ENCODE measurements at regions not wholly inside any gene's neighbourhood (a gene's known extent, or its start where the extent isn't known, plus 50 kb on each side); places are given as distances from the start of the nearest gene placed in this dataset.

DNA sequence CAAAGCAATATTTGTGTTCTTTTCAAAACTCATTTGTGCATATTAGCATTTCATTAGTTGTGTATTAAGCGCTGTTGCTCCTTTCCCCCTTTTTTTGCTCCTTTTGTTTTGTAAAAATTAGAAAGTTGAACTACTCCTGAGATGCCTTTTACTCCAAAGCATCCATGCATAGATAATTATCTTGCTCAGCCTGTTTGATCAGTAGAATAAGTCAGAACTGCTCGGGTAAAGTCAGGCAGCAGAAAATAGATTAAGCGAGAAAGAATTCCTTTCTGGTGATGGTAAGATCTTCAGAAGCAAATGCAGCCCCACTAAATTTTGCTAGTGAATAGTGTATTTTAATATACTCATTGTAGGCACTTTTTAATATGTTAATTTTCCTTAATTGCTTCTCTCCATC, 227.1 kb downstream of the TEX36 start:
- peaks cover 35% of the 10 kb centered on the region for H3K27me3 Mint-ChIP-seq
- H3K36me3 Mint-ChIP-seq (ENCODE audit: insufficient read depth), result no peaks in the 10 kb centered on the region
- DNase-seq (ENCODE audit: low spot score, unreplicated experiment), result no peak
- no peaks in the 10 kb centered on the region for H3K9me3 Mint-ChIP-seq (ENCODE audit: low read depth)
- TF ChIP-seq CTCF (IDR thresholded peaks at IDR 0.05; ENCODE audit: unreplicated experiment), result no peak
- H3K4me3 Mint-ChIP-seq (ENCODE audit: low read depth), result no peak overlapping the region
- peaks cover 10% of the 10 kb centered on the region for H3K4me1 Mint-ChIP-seq (ENCODE audit: low read depth)
- no peak overlapping the region for H3K27ac Mint-ChIP-seq

- Mint-ChIP-seq H3K36me3 (ENCODE audit: insufficient read depth) (no peaks in the 10 kb centered on the region), H3K4me1 (ENCODE audit: low read depth) (peaks cover 10% of the 10 kb centered on the region), H3K4me3 (ENCODE audit: low read depth) (no peak overlapping the region), H3K27ac (no peak overlapping the region), H3K27me3 (peaks cover 35% of the 10 kb centered on the region), H3K9me3 (ENCODE audit: low read depth) (no peaks in the 10 kb centered on the region)
- DNase-seq (ENCODE audit: low spot score, unreplicated experiment), result no peak
- no peak for TF ChIP-seq CTCF (IDR thresholded peaks at IDR 0.05; ENCODE audit: unreplicated experiment)
Measured at GRCh38 chr10:125455431-125455830, 227.5 kb downstream of the TEX36 start.

- no peak for DNase-seq (ENCODE audit: low spot score, unreplicated experiment)
- no peak overlapping the region for H3K27ac Mint-ChIP-seq
- H3K9me3 Mint-ChIP-seq (ENCODE audit: low read depth), result no peaks in the 10 kb centered on the region
- H3K4me3 Mint-ChIP-seq (ENCODE audit: low read depth), result no peak overlapping the region
- peaks cover 23% of the 10 kb centered on the region for H3K27me3 Mint-ChIP-seq
- no peak for TF ChIP-seq CTCF (IDR thresholded peaks at IDR 0.05; ENCODE audit: unreplicated experiment)
- H3K4me1 Mint-ChIP-seq (ENCODE audit: low read depth), result peaks cover 10% of the 10 kb centered on the region
- no peaks in the 10 kb centered on the region for H3K36me3 Mint-ChIP-seq (ENCODE audit: insufficient read depth)
Measured at GRCh38 chr10:125451319-125451718, 231.6 kb downstream of the TEX36 start.

GRCh38 chr10:125450218-125450617, 232.7 kb downstream of the TEX36 start:
- TF ChIP-seq CTCF (IDR thresholded peaks at IDR 0.05; ENCODE audit: unreplicated experiment), result no peak
- Mint-ChIP-seq H3K9me3 (ENCODE audit: low read depth) (no peaks in the 10 kb centered on the region), H3K4me3 (ENCODE audit: low read depth) (no peak overlapping the region), H3K36me3 (ENCODE audit: insufficient read depth) (no peaks in the 10 kb centered on the region), H3K4me1 (ENCODE audit: low read depth) (peaks cover 2% of the 10 kb centered on the region), H3K27me3 (peaks cover 27% of the 10 kb centered on the region), H3K27ac (no peak overlapping the region)
- DNase-seq (ENCODE audit: low spot score, unreplicated experiment), result no peak

DNA sequence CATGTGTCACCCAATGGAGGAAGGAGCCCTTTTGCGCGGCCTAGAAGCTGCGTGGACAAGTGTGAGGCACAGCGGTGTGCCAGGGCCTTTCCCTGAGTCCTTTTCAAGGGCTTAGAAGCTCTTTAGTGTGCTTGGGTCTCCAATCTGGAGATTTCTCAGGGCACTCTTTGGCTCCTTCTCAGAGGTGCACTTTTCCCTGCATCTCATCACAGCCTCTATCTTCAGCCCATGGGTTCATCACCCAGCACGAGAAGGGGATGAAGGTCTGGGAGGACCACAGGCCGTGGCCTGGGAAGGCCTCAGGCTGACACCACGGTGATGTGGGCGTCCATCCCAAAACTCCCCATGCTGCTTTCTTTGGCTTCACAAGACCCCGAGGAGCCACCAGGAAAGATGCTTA, 233.4 kb downstream of the TEX36 start:
- DNase-seq (ENCODE audit: low spot score, unreplicated experiment), result no peak
- Mint-ChIP-seq H3K27ac (no peak overlapping the region), H3K9me3 (ENCODE audit: low read depth) (no peaks in the 10 kb centered on the region), H3K27me3 (peaks cover 32% of the 10 kb centered on the region), H3K4me1 (ENCODE audit: low read depth) (no peaks in the 10 kb centered on the region), H3K36me3 (ENCODE audit: insufficient read depth) (no peaks in the 10 kb centered on the region), H3K4me3 (ENCODE audit: low read depth) (no peak overlapping the region)
- no peak for TF ChIP-seq CTCF (IDR thresholded peaks at IDR 0.05; ENCODE audit: unreplicated experiment)

Measured in progenitor cell of endocrine pancreas (in vitro differentiated cells).